Activated CD4-positive, alpha-beta T cell treated with anti-CD3 and anti-CD28 coated beads, Interleukin-10, Interleukin-2, amounts not matched to agents 100 ng/mL and 50 ng/mL, durations not matched to agents 16 hours and 8 hours (primary cell): ENCODE measurements at regions not wholly inside any gene's neighbourhood (a gene's known extent, or its start where the extent isn't known, plus 50 kb on each side); places are given as distances from the start of the nearest gene placed in this dataset.
"Not testable (repeated sequence)": the region's sequence is repeated elsewhere in the genome, so short reads cannot be mapped to it uniquely, and the experiment has no call there.

Experiments used
- DNase-seq: peaks from one replicate; pipeline ENCODE4 v3.0.0-alpha.2; 2020

DNA sequence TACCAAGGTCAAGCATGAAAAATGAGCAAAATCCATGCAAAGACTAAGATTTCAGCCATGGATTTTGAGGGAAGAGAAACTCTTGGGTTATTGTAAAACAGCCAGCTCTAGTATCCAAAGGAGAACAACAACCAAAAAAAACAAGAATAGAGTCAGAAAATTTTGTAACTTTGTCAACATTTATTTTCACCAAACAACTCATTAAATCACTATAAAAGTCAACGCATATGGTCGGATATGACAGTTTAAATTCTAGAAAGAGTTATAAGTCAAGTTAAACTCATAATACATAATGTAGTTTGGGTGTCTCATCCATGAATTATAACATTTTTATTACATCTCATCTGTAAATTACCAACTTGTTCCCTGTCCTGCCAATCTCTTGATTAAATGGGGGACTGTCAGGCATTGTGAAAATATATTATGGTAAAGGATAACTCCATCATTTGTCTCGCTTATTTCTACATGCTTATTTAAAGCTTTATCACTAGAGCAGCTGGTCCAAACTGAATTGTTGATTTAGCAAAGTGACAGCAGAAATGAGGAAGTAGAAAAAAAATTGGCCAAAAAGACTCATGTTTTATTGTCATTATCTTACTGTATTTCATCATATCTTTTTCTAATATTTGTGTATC, 224.8 kb upstream of the NOCT start:
- no peak for DNase-seq

DNA sequence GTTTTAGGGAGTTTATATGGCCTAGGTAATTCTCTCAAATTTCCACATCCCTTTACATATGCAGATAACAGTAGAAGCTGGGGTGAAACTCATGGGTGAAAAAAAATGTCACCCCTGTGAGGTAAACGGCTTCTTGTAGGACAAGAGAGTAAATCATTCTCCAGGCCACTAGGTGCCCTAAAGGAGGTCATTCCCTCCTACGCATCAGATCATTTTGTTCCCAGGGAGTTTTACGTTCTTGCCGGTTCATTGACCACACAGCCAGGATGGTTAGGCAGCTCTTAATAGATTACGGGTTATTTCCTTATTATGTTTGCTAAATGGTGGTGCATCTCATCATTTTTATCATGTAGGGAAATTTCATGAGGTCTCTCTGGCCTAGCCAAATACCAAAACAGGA, 225.8 kb upstream of the NOCT start:
- no peak for DNase-seq

DNA sequence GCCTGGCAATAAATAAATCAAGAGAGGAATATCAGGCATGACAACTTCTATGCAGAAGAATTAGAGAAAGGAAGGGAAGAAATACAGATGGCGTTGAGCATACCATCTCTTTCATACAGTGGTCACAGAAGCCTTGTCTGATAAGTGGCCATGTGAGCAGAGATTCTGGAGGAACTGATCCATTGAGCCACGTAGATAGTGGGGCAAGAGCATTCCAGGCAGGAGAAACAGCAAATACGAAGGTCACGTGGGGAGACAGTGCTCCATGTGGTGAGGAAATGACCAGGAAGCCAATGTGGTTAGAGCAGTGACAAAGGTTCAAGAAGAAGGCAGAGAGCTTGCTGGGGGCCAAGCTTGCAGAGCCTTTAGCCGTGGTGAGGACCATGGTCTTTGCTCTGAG, 226.7 kb upstream of the NOCT start:
- DNase-seq: no peak

DNA sequence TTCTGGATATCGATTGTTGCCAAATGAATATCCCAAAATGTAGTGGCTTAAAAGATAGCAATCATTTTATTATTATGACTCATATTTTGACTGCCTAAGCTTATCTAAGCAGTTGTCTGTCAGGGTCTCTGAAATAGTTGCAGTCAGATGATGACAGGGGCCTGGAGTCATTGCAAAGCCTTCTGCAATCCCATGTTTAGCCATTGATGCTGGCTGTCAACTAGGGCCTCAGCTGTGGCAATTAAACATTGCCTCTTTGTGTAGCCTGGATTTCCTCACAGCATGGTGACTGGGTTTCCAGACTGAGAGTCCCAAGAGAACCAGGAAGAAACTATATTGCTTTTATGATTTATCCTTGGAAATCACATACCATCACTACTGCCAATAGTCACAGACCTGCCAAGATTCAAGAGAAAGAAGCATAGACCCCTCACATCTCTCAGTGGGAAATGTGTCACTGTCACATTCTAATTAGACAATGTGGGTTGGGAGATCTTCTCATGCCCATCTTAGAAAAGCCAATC, 227.3 kb upstream of the NOCT start:
- no peak for DNase-seq

DNA sequence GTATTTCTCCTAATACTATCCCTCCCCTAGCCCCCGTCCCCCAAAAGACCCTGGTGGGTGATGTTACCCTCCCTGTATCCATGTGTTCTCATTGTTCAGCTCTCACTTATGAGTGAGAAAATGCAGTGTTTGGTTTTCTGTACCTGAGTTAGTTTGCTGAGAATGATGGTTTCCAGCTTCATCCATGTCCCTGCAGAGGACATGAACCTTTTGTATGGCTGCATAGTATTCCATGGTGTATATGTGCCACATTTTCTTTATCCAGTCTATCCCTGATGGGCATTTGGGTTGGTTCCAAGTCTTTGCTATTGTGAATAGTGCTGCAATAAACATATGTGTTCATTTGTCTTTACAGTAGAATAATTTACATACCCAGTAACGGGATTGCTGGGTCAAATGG, 235.8 kb upstream of the NOCT start:
- not testable (repeated sequence) for DNase-seq

DNA sequence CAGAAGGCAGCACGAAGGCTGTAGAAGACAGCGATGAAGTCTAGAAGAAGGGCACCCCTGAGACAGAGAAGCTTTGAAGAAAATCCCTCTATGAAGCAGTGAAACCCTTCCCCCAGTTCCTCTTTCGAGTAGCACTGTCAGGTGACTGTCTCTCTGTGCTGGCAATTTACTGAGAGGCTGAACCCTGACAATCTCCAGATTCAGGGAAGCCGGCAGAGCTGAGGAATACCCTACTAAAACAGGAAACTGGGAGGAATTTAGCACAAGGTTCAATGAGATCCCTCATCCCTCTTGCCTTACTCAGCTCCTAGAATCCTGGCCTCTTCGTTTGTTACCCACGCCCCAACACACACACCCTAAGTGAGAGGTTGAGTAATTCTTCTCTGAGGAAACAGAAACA, 239.7 kb upstream of the NOCT start:
- DNase-seq: no peak

DNA sequence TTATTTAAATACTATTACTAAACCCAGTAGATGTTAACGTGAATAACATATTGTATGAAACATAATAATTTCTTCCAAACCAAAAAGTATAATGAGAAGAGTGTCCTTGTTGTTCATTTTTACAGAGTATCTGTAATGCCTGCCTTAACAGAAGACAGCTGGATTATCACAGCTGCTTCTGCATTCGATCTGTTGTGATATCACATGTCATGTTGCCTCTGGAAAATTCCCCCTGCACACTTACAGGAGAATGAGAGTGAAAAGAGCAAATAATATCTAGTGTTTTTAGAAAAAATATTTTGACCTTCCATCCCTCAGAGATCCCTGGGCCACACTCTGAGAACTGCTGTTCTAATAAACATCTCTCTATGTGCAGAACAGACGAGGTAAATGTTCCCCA, 240.1 kb upstream of the NOCT start:
- no peak for DNase-seq

DNA sequence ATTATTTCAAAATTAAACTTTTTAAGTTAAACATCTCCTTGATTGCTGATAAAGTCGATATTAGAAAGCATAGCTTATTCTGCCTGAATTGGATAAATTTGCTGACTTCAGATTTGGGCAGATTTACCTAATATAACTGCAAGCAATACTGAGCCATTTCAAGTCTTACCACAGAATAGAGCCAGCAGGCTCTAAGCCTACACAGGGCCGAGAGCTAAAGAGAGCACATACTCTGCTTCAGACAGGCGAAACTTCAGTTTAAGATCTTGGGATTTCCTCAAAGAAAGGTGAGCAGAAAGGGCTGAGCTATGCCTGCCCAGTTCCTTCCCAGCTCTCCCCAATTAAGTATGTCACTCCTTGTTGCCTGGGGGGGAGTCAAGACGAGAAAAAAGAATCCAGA, 240.6 kb upstream of the NOCT start:
- DNase-seq: no peak

DNA sequence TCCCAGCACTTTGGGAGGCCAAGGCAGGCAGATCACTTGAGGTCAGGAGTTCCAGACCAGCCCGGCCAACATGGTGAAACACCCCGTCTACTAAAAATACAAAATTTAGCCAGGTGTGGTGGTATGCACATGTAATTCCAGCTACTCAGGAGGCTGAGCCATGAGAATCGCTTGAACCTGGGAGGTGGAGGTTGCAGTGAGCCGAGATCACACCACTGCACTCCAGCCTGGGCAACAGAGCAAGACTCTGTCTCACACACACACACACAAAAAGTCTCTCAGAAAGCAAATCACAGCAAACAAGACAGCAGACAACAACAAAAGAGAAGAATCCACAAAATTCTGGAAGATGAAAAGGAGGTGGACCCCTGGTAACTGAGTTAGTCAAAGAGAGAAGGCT, 241.5 kb upstream of the NOCT start:
- DNase-seq: not testable (repeated sequence)

DNA sequence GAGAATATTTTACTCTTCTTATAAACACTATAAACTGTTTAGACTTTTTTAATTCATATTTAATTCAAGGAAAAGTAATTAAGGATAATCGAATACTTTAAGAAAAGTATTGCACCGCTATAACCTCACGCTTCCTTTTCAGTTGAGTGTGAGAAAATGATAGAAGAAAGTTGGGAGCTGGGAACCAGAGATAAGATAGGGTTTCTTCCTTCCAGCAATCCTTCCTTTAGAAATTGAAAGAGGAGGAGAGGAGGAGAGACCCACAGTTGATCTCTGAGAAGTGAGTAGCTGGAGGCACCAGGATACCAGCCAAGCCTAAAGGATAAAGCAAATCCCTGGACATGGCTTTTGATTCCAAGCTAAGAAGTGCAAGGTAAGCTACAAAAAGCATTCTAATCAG, 242.3 kb upstream of the NOCT start:
- no peak for DNase-seq

DNA sequence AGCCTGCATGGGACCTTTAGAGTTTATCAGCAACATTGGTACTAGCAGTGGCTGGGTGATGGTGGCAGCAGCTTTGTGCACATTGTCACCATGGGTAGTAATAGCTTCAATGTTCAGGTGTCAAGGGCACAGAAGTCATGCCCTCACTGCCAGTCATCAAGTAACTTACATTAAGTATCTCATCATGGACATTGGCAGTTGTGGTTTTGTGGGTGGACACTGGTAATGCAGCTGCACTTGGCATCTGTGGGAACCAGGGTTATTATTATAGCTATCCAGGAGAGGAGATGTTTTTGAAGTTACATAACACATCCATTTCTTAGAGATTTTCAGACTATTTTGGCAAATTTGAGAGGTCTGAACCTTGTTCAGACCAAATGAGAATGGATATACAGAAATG, 243.2 kb upstream of the NOCT start:
- DNase-seq: no peak

DNA sequence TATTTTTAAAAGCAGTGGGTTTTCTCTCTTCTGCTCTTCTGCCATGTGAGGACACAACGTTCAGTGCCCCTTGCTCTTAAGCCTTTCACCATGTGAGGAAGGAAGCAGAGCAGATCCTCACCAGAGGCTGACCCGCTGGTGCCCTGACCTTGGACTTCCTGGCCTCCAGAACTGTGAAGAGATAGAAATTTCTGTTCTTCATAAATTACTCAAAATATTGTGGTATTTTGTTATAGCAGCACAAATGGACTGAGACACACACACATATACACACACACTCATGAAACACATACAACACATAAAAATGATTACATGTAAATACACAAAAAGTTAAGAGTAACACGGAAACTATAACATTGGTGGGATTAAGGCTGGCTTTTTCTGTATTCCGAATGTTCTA, 244.8 kb upstream of the NOCT start:
- DNase-seq: no peak

DNA sequence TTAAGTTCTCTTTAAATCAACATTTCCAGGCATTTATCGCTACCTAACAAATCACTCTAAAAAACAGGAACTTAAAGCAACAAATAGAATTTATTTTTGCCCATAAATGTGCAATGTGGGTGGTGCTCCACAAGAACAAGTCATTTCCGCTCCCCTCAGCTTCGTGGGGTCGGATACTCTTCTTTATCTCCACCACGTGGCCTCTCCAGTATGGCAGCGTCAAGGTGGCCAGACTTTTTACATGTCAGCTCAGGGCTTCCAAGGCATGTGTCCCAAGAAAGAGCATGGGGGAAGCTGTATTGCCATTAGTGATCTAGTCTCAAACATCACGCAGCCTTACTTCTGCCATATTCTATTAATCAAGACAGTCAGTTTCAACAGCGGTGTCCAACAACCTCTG, 249.2 kb upstream of the NOCT start:
- no peak for DNase-seq

DNA sequence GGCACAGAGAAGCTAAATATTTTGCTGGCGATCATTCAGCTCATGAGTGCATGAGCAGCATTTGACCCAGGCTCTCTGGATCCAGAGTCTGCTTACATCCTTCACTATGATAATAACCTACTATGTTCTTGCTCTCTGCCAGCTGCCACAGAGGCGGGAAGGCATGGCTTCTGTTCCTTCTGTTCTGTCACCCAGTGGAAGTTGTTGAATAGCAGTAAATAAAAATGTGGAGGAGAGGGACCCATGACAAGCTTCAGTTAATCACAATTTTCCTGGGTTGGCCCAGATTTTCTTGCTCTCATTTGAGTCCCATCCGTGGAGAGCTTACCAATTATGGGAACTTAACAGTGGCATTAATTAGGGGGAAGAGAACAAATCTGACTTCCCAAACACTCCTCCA, 250.1 kb upstream of the NOCT start:
- no peak for DNase-seq

DNA sequence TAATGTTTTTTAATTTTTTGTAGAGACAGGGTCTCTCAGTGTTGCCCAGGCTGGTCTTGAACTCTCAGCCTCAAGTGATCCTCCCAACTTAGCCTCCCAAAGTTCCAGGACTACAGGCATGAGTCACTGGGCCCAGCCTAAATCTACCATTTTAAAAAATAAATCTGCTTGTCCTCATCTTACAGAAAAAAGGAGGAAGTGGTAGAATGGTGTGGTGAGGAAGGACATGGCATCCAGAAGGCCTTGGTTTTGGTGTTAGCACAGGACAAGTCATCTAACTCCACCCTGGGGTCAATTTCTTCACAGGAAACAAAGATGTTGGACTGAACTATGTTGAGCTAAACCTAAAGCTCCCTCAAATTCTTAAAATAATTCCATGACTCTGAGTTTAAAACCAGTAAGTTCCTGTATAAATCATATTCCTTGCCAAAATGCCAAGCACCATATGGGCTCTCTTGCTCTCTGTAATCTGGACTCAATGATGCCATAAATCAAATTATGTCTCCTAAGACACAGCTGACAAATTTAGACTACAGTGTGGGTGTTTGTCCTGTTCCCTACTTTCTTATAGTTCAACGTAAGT, 253.9 kb upstream of the NOCT start:
- DNase-seq: no peak

DNA sequence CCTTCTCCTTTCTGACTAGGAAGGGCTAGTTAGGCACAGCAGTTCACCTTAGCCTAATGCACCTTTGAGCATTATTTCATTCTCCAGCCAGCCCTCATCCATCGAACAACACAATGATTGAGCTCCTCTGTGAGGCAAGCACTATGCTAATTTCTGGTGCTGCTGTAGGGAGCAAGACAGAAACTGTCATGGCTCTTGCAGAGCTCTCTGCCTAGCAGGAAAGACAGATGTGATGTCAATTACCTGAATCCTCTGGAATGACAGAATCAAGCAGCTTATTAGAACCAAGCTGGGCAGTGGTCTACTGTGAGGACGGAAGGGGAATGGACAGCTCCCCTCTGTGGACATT, 256.1 kb upstream of the NOCT start:
- no peak for DNase-seq

DNA sequence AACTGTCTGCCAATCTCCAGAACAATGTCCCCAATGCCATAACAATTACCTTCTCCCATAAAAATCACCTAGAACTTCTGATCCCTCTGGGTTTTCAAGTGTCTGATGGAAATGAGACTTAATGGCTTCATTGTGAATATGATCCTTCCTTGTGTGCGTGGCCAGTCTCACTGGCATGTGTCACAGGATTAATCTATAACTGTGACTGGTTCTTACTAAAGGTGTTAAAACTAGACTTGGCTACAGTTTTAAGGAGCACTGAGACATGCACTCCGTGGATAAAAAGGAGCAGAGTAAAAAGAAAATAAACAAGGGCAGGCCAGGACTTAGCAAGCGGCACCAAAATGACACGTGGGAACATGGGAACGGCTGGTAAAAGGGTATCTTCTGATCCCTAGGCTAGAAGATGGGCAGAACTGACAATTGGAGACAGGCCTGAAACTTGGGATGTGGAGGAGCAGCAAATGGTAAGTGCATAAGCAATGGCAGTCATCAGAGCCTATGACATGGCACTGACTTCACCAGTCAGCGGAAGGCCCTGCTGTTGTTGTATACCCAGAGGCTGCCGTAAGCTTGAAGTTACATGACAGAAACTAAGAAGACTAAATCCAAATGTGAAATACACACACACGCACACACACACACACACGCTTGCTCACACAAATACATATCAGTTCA, 256.6 kb upstream of the NOCT start:
- DNase-seq: no peak

DNA sequence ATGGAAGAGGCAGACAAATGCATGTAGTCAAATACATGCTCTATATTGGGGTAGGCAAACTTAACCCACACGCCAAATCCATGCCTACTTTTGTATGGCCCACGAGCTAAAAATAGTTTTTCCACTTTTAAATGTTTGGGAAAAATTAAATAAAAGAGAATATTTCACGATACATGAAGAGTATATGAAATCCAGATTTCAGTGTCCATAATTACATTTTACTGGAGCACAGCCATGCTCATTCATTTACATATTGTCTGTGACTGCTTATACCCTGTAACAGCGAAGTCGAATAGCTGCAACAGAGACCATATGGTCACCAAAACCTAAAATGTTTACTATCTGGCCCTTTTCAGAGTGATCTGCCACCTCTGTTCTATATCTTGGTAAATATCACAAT, 257.4 kb upstream of the NOCT start:
- no peak for DNase-seq

DNA sequence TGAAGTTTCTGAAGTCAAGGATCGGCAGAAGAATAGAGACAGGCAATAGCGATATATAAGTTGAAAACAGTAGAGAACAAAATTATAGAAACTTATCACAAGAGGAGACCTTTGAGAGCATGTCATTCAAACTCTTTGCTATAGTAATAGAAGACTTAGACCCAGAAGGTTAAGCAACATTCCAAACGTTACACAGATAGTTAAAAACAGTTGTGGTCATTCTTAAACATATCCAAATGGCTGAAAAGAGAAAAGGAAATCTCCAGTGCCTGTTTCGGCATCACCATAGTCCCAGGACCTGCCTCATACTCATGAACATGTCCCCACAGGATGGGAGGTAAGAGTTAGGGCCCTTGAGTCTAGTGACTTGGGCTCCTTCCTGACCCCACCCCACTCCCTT, 258.1 kb upstream of the NOCT start:
- DNase-seq: no peak

DNA sequence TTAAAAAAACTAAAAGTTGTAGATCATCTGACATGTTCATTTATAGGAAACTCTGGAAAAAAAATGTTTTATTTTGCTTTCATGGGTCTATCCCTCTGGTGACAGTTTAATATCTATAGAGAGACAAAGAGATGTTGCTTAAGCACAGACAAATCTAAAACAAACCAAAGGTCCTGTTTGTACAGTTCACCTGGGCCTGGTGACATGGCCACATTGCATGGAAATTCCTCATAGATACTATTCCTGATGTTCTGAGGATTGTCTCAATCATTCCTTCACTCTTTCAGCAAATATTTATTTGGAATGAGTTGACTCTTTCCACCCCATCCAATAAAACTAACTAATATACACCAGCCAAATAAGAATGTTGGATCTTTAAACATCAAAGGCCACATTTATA, 259.1 kb upstream of the NOCT start:
- DNase-seq: no peak

DNA sequence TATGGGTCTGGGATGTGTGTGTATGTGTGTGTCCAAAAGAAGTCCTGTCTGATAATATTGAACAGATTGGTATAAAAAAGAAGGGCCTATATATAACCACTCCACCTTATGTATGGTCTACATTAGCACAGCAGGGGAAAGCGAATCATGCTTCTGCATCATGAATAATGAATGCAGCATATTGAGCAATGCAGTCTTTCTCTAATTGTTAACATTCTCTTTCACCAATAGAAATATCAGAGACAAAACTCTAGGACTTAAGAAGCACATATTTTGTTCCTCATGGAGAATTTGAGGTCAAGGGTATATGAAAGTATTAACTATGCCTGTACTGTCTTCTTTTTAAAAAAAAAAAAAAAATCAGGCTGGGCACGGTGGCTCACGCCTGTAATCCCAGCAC, 264.3 kb upstream of the NOCT start:
- DNase-seq: no peak

DNA sequence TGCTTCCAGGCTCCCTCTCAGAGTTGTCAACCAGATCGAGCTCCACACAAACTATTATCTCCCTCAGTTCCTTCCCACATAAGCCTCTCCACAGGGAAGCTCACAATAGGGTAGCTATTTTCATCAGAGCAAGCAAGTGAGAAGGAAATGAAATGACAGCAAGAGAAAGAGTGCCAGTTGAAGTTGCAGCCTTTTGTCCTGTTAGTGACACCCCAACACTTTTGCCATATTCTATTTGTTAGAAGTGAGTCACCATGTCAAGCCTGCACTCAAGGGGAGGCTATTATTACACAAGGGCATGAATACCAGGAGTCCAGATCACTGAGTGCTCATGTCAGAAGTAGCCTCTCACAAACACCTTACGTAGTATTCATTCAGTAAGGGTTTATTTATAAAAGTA, 266.3 kb upstream of the NOCT start:
- DNase-seq: no peak

DNA sequence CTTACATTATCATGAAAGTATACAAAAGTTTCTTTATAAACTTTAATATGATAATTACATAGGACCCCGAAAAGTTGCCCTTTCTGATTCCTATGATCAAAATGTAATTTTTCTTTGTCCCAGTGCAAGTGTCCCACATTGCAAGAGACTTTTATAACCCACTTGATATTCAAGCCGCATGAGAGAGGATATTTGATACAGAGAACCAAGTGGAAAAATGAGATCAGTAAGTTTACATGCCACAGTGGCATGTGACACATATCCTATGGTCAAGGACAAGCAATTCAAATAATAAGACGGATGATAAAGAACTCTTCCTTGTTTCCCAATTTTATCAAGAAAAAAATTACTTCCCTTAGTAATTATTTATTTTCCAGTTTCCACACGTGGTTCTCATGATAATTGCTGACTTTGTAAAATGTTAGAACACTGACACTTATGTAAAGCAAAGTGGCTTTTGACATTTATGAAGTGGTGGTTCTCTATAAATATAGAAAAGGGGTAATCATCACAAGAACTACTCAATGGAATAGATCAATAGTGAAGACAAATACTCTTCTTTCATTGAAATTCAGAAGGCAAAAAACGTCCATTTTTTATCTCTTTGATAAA, 273.7 kb upstream of the NOCT start:
- DNase-seq: no peak
